ENCODE measurements at regions not wholly inside any gene's neighbourhood (a gene's known extent, or its start where the extent isn't known, plus 50 kb on each side); places are given as distances from the start of the nearest gene placed in this dataset.

DNA sequence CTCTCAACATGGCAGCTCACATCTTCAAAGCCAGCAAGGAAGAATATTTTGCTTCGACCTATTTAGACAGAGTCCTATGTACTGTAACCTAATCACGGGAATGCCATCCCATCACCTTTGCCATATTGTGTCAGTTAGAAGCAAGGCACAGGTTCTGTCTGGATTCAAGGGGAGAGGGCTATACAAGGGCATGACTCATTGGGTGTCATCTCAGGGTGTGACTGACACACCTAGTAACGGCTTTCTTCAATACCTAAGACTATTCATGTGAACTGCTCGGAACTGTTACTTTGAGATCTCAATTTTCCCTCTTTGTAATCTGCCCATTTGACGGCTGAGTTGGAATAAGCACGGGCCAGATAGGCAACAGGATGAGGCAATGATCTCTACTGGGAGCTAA, 135.6 kb upstream of the HDGFL1 start:
- no peak overlapping the region for H3K27ac ChIP-seq
- intact Hi-C loops (cut with DNase I): no loop called here
- DNase-seq: no peak
- H3K27me3 ChIP-seq: no peaks in the 10 kb centered on the region
- no peaks in the 10 kb centered on the region for H3K9me3 ChIP-seq
- 86 to 92% methylated on average over 6 of the region's 6 CpGs for WGBS, 2 donors
- peaks cover 0 to 12% (median 7%) of the 10 kb centered on the region in 4 donors for H3K4me1 ChIP-seq
- TF ChIP-seq, protein P1, sequence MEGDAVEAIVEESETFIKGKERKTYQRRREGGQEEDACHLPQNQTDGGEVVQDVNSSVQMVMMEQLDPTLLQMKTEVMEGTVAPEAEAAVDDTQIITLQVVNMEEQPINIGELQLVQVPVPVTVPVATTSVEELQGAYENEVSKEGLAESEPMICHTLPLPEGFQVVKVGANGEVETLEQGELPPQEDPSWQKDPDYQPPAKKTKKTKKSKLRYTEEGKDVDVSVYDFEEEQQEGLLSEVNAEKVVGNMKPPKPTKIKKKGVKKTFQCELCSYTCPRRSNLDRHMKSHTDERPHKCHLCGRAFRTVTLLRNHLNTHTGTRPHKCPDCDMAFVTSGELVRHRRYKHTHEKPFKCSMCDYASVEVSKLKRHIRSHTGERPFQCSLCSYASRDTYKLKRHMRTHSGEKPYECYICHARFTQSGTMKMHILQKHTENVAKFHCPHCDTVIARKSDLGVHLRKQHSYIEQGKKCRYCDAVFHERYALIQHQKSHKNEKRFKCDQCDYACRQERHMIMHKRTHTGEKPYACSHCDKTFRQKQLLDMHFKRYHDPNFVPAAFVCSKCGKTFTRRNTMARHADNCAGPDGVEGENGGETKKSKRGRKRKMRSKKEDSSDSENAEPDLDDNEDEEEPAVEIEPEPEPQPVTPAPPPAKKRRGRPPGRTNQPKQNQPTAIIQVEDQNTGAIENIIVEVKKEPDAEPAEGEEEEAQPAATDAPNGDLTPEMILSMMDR (IDR thresholded peaks at IDR 0.05): no peak
- no peak for TF ChIP-seq POLR2A (IDR thresholded peaks at IDR 0.05)
- TF ChIP-seq POLR2AphosphoS5 (IDR thresholded peaks at IDR 0.05): no peak
- TF ChIP-seq EP300 (IDR thresholded peaks at IDR 0.05): no peak
- H3K36me3 ChIP-seq: no peaks in the 10 kb centered on the region
- H3K4me3 ChIP-seq: no peak overlapping the region

DNA sequence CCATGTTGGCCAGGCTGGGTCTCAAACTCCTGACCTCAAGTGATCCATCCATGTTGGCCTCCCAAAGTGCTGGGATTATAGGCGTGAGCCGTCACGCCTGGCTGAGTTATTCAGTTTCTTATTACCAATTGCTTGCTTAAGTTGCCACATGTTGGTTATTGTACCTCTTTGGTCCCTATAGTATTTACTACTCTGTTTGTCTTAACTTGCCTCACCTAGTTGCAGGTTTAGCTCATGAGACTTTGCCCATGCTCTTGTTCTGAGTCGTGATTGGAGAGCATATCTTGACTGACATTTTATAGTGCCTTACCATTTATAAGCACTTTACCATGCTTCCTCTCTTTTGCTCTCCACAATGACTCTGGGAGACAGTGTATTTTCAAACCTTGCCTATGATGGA, 134.2 kb upstream of the HDGFL1 start:
- intact Hi-C loops (cut with DNase I): no loop called here
- no peak for DNase-seq

DNA sequence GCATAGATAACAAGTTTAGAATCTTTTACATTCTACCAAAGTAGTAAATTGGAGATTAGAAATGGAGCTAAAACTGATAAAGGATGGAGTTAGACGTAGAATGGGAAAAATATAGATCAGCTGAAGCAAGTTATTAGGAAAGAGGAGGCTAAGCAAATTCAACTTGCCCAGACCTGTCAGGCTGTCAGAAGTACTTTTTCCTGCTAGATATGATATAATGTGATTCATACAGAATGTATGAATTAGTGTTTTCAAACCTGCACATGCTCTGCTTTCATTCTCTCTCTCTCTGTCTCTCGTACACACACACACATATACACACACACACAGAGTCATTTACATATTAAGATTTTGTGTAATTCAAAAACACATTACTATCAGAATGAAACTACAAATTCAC, 133.2 kb upstream of the HDGFL1 start:
- TF ChIP-seq EP300 (IDR thresholded peaks at IDR 0.05): no peak
- no peak for TF ChIP-seq POLR2A (IDR thresholded peaks at IDR 0.05)
- TF ChIP-seq, protein P1 (IDR thresholded peaks at IDR 0.05): no peak
- TF ChIP-seq POLR2AphosphoS5 (IDR thresholded peaks at IDR 0.05): no peak
- Histone ChIP-seq H3K36me3 (no peaks in the 10 kb centered on the region), H3K4me1 (peaks cover 0 to 12% (median 7%) of the 10 kb centered on the region in 4 donors), H3K4me3 (no peak overlapping the region), H3K9me3 (no peaks in the 10 kb centered on the region), H3K27me3 (no peaks in the 10 kb centered on the region), H3K27ac (no peak overlapping the region)
- WGBS, 2 donors: 91% methylated on average over 2 of the region's 2 CpGs
- DNase-seq: no peak
- intact Hi-C loops (cut with DNase I): no loop called here

More for the DNA sequence above, 134.2 kb upstream of the HDGFL1 start:
- Histone ChIP-seq H3K4me1 (peaks cover 0 to 12% (median 7%) of the 10 kb centered on the region in 4 donors), H3K36me3 (no peaks in the 10 kb centered on the region), H3K9me3 (no peaks in the 10 kb centered on the region), H3K27me3 (no peaks in the 10 kb centered on the region), H3K27ac (no peak overlapping the region), H3K4me3 (no peak overlapping the region)
- TF ChIP-seq POLR2AphosphoS5 (IDR thresholded peaks at IDR 0.05) (no peak), EP300 (IDR thresholded peaks at IDR 0.05) (no peak), POLR2A (IDR thresholded peaks at IDR 0.05) (no peak)
- TF ChIP-seq, protein P1 (IDR thresholded peaks at IDR 0.05): no peak
- 74 to 91% methylated on average over 4 of the region's 4 CpGs for WGBS, 2 donors

DNA sequence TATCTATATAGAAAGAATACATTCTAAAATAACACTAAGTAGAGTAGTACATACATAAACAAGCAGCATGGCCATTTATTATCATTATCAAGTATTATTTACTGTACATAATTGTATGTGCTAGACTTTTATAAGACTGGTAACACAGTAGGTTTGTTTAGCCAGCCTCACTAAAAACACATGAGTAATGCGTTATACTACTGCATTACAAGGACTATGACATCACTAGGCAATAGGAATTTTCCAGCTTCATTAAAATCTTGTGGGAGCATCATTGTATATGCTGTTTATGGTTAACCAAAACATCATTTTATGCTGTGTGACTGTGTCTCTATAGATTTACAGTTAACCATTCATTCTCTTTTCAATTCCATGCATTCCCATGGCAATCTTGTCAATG, 131.7 kb upstream of the HDGFL1 start:
- no peak for TF ChIP-seq EP300 (IDR thresholded peaks at IDR 0.05)
- no peak for TF ChIP-seq POLR2AphosphoS5 (IDR thresholded peaks at IDR 0.05)
- TF ChIP-seq, protein P1 (IDR thresholded peaks at IDR 0.05): no peak
- no peak for TF ChIP-seq POLR2A (IDR thresholded peaks at IDR 0.05)

DNA sequence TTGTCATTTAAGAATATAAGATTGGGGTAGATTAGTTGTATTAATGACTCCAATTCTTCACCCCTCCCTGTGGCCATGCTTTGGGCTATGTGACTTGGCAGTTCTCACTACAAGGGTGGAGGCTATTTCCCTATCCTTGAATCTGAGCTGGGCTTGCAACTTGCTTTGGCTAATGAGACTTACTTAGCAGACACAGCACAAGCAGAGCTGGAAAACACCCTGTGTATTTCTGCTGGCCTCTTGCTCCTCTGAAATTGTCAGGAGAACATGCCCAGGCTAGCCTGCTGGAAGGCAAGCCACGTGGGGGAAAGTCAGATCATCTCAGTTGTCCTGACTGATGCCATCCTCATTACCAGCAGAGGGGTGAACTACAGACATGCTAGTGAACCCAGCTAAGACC, 126.5 kb upstream of the HDGFL1 start:
- Histone ChIP-seq H3K9me3 (no peaks in the 10 kb centered on the region), H3K27ac (no peak overlapping the region), H3K27me3 (no peaks in the 10 kb centered on the region), H3K4me1 (peaks cover 0 to 4% (median 1%) of the 10 kb centered on the region in 4 donors), H3K36me3 (no peaks in the 10 kb centered on the region), H3K4me3 (no peak overlapping the region)
- DNase-seq: no peak
- intact Hi-C loops (cut with DNase I): no loop called here
- 63 to 64% methylated on average over 1 of the region's 1 CpG for WGBS, 2 donors
- TF ChIP-seq, protein P1 (IDR thresholded peaks at IDR 0.05): no peak
- TF ChIP-seq POLR2AphosphoS5 (IDR thresholded peaks at IDR 0.05) (no peak), POLR2A (IDR thresholded peaks at IDR 0.05) (no peak), EP300 (IDR thresholded peaks at IDR 0.05) (no peak)

More for the DNA sequence above, 131.7 kb upstream of the HDGFL1 start:
- intact Hi-C loops (cut with DNase I): no loop called here
- 92 to 93% methylated on average over 1 of the region's 1 CpG for WGBS, 2 donors
- Histone ChIP-seq H3K27me3 (no peaks in the 10 kb centered on the region), H3K27ac (no peak overlapping the region), H3K4me3 (no peak overlapping the region), H3K9me3 (no peaks in the 10 kb centered on the region), H3K4me1 (no peaks in the 10 kb centered on the region), H3K36me3 (no peaks in the 10 kb centered on the region)
- DNase-seq: no peak

Measured in sigmoid colon (tissue), 6 donors.